ENCODE measurements at regions not wholly inside any gene's neighbourhood (a gene's known extent, or its start where the extent isn't known, plus 50 kb on each side); places are given as distances from the start of the nearest gene placed in this dataset.

DNA sequence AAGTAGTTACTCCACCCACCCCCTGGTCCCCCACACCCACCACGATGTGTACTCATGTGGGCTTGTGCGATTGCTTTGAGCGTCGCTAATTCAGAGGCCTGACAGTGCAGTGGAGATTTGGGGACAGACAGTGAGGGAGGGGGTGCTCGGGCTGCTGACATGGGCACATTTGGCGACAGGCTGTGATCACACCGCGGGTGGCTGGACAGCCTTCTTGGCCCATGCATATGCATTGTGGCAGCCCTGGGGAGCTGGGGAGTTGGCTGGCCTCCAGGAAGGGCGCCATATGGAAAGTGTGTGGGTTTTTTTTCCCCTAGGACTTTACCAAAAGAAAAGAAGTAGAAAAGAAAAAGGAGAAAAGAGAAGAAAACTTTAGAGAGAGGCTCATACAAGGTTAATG lies 275.5 kb upstream of the N4BP1 start:
- DNase-seq = no peak

DNA sequence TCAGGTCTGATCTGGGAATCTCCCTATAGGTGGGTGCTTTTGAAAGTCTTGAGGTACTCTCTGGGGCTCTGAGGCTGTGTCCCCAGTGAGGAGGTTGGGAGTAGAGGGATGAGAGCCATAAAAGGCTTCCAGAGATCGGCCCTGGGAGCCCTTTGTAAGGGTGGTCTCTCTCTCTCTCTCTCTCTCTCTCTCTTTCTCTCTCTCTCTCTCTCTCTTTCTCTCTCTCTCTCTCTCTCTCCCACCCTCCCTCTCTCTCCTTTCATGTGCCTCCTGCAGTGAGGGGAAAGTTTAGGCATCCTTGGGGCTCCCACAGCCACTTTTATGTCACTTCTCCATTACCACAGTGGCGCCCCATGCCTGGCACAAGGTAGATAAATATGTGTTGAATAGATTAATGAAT lies 271.3 kb upstream of the N4BP1 start:
- DNase-seq = no peak

DNA sequence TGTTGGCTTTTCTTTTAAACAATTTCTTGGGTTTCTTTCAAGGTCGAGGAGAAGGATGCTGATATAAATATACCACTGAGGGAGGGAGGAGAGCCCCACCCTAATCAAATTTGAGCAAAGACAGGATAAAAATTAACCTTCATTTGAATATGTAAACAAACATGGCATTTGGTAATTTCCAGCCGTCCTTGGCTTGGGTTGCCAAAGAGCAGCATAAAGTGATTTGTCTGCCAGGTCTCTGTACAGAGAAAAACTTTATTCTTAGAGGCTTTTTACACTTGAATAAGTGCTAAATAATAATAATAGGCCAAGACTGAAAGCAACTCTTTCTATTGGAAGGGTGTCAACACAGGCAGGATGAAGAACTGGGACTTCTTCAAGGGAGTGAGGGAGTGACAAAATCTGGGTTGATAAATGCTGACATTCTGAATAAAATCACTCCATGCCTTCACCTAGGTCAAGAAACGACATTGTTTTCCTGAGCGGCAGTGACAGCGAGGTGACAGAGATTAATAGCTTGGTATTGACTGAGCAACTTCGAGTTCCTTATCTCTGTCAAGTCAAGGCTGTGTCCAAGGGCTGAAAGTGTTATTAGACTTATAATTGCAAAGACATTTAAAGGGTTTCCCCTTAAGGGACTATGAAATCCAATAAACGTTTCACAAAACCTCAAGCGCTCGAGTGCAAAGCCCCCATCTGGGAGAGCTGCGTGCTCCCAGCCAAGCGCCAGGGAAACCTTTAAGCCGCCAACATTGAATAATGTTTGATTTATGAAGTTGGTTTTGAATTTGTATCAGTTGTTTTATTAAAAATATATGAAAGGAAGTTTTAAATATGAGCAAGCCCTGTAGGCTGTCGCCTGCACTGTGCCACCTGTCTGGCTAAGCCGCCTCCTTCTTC lies 269.5 kb upstream of the N4BP1 start:
- no peak for DNase-seq

- DNase-seq = no peak
Measured at GRCh38 chr16:48877946-48878345, 268.0 kb upstream of the N4BP1 start.

- no peak for DNase-seq
Measured at GRCh38 chr16:48870141-48870540, 260.2 kb upstream of the N4BP1 start.

GRCh38 chr16:48865520-48865919 lies 255.5 kb upstream of the N4BP1 start:
- no peak for DNase-seq

- DNase-seq = no peak
Measured at GRCh38 chr16:48864055-48864454, 254.1 kb upstream of the N4BP1 start.

GRCh38 chr16:48862087-48862532 lies 252.1 kb upstream of the N4BP1 start:
- peak; percentile 26 for DNase-seq

GRCh38 chr16:48860341-48860740 lies 250.4 kb upstream of the N4BP1 start:
- no peak for DNase-seq

GRCh38 chr16:48852951-48853350 lies 243.0 kb upstream of the N4BP1 start:
- no peak for DNase-seq

DNA sequence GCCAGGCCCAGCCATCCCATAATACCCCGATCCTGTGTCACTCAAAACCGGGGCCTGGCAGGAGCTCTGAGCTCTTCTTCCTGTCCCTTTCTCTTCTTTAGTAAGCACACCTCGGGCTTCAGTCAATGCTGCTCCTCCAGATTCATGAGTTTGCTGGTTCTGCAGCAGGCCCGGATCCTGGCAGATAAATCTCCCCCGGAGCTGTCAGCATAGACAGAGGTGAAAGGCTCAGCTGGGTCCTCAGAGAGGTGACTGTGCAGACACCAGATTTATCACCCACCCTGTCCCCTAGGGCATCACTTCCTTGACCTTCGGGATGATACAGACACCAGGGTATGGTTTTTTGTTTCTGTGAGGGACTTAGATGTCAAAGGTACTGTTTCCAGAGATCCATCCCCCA lies 242.5 kb upstream of the N4BP1 start:
- DNase-seq = no peak

- no peak for DNase-seq
Measured at GRCh38 chr16:48850097-48850770, 240.3 kb upstream of the N4BP1 start.

GRCh38 chr16:48846277-48846676 lies 236.3 kb upstream of the N4BP1 start:
- no peak for DNase-seq

DNA sequence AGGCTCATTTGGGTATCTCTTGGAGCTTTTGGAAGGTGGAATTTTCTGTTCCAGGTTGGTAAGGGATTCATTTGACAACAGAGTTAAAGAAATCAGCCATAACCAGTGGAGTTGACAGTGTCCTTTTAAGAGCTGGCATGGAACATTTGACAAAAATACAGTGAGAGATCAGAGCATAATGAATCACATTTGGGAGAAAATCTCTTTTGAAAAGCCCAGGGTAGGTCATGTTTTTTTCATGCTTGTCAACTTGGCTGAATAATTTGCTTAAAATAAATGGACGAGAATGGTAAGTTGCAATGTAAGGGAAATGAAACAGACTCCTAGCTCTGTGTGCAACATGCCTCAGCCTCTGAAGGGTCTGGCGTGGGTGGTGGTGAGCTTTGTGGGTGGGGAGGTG lies 235.3 kb upstream of the N4BP1 start:
- DNase-seq = no peak

DNA sequence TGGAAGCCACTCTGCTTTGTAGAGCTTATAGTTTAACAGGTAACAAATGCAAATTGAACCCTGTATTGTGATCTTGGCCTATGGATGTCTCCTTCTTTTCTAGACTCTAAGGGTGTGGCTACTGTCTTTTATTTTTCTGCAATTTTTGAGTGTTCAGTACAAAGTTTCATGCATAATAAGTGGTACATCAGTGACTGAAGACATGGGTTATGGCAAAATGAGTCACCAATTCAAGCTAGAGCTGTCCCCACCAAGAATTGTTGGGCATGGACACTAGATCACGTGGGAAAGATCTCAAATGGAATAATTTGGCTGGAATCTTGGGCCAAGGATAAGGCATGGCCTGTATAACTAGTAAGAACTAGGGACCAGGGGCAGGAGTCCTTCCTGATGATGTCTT lies 228.4 kb upstream of the N4BP1 start:
- DNase-seq = no peak

DNA sequence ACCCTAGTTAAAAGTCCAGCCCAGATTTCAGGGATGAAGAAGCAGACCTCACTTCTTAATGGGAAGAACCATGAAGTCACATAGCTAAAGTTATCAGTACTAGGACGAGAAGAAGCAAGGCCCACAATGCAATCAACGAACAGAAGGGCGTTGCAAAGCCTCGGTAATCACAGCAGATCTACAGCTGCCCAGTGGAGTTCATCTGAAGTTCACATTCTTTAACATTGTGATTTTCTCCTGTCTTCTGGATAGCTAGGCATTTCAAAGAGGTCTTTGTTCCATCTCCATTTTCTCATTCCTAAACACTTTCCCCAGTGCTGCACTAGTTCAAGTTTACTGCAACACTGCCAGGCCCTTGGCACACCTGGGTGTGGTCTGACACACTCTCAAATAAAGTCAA lies 226.7 kb upstream of the N4BP1 start:
- DNase-seq = no peak

GRCh38 chr16:48836067-48836466 lies 226.1 kb upstream of the N4BP1 start:
- DNase-seq = no peak

GRCh38 chr16:48834576-48834975 lies 224.6 kb upstream of the N4BP1 start:
- no peak for DNase-seq

DNA sequence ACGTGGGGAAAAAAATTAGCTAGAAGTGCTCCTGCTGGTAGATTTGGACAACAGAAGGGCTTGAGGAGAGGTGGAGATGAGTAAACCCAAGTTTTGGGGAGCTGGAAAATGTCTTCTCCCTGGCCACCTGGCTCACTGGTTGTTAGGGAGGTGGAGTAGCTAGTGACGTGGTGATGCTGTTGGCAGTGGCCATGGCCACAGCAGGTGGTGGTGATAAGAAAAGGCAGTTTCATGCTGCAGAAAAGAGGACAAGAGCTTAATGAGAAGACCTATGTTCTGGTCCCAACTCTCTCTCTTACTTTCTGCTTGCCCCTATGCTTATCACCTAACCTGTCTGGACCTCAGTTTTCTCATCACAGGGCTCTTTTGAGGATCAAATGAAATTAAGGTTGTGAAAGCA lies 223.5 kb upstream of the N4BP1 start:
- no peak for DNase-seq

- no peak for DNase-seq
Measured at GRCh38 chr16:48831076-48831722, 221.2 kb upstream of the N4BP1 start.

DNA sequence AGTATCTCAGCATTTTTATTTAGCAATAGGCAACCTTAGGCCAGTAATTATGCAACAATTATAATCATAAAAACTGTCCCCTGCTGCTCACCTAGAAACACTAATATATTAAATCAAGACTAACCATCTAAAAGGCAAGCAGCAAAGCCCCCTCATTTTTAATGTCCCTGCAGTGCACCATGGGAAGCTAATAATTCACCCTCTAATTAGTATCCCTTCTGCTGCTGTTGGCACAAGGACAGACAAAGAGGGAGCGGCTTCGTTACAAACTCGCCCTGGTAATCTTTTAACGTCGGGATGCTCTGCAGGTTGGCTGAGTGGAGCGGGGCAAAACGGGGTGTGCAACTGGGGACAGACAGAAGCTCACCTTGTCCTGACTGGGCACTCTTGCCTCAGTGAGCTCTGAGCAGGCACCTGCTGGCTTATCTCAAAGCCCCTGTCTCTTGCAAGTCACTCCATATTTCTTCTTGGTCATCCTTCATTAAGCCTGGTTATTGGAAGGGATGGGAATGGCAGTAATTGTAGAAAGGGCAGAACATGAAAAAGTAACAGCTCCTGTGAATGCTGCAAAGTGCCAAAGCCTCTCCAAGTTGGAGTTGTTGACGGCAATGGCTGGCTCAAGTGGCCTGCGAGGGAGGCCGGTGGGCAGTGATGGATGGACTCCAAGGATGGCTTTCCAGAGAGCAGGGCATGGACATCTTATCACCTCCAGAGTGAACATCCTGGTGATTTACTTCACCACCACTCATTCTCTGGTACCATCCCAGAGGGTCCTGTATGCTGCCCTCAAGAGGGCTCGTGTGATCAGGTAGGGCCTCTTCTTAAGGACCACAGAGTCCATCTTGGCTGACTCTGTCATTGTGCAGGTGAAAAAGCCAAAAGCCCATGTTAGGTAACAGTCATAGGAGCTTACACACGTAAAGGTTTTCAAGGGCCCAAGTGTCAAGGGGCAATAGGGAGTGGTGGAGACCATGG lies 219.6 kb upstream of the N4BP1 start:
- DNase-seq = no peak

DNA sequence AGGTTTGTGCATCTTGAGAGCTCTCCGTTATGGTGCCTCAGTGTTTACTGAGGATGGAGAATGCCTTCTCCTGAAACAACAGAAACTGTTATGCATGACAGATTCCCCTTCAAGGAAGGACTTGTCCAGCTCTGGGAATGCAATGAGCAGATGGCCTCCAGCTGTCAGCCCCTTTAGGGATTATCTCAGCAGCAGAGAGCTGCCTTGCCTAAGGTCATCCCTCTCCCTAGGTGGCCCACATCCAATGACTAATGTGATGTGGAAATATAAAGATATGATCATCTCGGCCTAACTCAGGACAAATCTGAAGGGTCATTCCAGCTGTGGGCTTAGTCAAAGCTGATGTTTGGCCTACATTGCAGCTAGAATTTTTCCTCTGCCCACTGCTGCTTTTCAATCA lies 214.3 kb upstream of the N4BP1 start:
- no peak for DNase-seq
